GM12872 (cell line): ENCODE measurements at regions not wholly inside any gene's neighbourhood (a gene's known extent, or its start where the extent isn't known, plus 50 kb on each side); places are given as distances from the start of the nearest gene placed in this dataset.
A peak's percentile ranks its signal among the peaks of the same experiment; 100 is the strongest.

Experiments used
- CTCF ChIP-seq: IDR thresholded peaks from 3 replicates; pipeline ENCODE4 v1.5.1; 2011; ENCODE audit warnings: low read depth, mild to moderate bottlenecking, low read length, moderate library complexity; ENCODE audit not compliant: insufficient read depth

- no peak for TF ChIP-seq CTCF
Observed at GRCh38 chr6:104306211-104306610, 553.5 kb downstream of the HACE1 start.

GRCh38 chr6:104305206-104305605 lies 554.5 kb downstream of the HACE1 start:
- TF ChIP-seq CTCF = no peak

DNA sequence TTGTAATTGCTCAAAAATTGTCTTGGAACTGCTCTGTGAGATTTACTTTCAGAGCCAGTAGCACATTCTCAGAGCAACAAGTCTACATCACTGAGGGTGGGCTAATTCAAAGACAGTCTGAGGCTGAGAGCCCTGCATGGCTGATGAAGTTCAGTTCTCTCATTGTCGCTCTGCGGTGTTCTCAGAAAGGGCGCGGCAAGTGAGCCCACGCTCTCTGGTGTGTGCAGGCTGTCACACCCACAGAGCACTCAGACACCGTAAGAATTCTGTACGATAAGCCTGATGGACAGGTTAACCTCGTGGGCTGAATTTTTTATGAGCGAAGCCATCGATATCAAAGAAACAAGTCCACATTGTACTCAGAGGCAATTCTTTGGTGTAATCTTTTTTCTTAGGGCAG lies 557.8 kb downstream of the HACE1 start:
- no peak for TF ChIP-seq CTCF

DNA sequence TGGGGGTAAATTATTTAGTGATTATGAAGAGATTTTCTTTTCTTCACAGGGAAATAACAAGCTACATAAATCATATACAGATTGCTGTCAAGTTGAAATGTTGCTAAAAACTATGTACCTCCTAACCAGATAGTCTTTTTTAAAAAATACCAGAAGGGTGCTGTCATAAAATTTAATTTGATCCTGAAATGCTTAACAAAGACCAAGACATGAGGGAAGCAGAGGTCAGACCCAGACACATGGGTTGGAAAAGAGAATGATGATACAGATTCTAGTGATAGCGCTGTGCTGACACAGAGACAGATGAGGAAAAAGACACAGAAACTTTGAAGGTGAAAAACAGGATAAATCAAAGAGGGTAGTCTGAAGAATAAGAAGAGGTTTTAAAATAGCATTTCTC lies 573.1 kb downstream of the HACE1 start:
- no peak for TF ChIP-seq CTCF

DNA sequence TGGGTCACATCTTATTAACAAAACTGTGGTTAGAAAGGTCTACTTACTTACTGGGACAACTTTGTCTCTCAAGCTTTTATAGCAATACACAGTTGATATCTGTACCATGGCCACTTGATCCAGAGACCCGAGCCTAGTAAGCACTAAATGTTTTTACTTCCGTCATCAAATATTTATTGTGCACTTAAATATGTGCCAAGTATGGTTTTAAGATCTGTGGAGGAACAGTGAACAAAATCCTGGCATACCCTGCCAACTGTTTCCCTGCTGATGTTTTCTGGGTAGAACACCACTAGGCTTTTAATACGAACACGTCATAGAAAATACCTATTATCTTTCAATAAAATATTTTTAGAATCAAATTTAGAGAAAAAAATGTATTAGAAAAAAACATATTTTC lies 574.8 kb downstream of the HACE1 start:
- TF ChIP-seq CTCF = no peak

GRCh38 chr6:104282581-104282980 lies 577.1 kb downstream of the HACE1 start:
- TF ChIP-seq CTCF = no peak

- TF ChIP-seq CTCF = peak; percentile 29; the same call in 2 of the 3 replicates
Observed at GRCh38 chr6:104281370-104281769, 578.3 kb downstream of the HACE1 start.

DNA sequence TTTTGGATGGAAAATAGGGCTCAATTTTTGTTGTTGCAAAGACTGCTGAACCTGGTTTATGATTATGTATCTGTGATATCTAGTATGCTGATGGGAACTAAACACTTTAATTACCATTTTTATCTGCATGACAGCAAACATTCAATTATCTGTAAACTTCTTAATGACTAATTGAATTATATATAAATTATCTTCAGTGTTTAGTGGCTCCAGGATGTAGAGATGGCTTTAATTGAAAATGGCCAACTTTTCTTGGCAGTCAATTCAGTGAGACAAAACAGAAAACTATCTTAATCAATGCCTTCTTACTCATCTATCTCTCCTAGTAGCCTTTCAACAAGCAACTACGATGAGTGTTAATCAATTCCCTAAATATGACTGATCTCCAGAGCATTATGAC lies 591.3 kb downstream of the HACE1 start:
- no peak for TF ChIP-seq CTCF
